ENCODE measurements at regions not wholly inside any gene's neighbourhood (a gene's known extent, or its start where the extent isn't known, plus 50 kb on each side); places are given as distances from the start of the nearest gene placed in this dataset.

DNA sequence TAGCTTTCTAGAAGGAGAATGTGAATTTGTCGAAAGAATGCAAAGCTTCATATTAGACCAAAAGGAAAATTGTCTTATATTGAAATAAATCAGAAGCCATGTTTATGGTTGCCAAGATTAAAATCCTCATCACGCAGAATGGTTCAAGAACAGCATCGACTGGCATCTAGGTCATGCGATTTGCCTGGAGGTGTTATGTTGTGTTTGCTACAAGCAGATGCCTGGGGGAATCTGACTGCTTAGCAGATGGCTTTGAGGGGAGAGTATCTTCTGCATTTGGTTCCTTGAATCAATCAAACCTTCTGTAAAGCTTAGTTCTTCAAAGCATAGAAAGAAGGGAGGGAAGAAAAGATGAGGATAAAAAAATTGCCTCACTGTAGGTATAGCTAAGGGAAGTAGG, 585.8 kb downstream of the QKI start:
- no peak overlapping the region for H3K4me2 ChIP-seq (ENCODE audit: low read length)
- H3K79me2 ChIP-seq (replicated peaks; ENCODE audit: insufficient read depth, low read length), result no peaks in the 10 kb centered on the region
- TF ChIP-seq REST (IDR thresholded peaks at IDR 0.05; ENCODE audit: borderline replicate concordance) (no peak), EZH2 (IDR thresholded peaks at IDR 0.05; ENCODE audit: borderline replicate concordance, insufficient read depth, low read length, poor library complexity, severe bottlenecking) (no peak), TAF1 (IDR thresholded peaks at IDR 0.05; ENCODE audit: low read depth) (no peak), RAD21 (conservative IDR thresholded peaks at IDR 0.05) (no peak)
- H3K9me3 ChIP-seq (ENCODE audit: low read length), result no peaks in the 10 kb centered on the region
- H3K9ac ChIP-seq (ENCODE audit: low read length), result no peak overlapping the region
- no peaks in the 10 kb centered on the region for H3K36me3 ChIP-seq (ENCODE audit: insufficient read depth, low read length)
- no peaks in the 10 kb centered on the region for H3F3A ChIP-seq (ENCODE audit: insufficient read depth, low read length, poor library complexity, severe bottlenecking)
- no peaks in the 10 kb centered on the region for H3K27me3 ChIP-seq (ENCODE audit: insufficient read depth, low read depth, low read length)
- no peaks in the 10 kb centered on the region for H4K20me1 ChIP-seq (ENCODE audit: insufficient read depth)
- no peak overlapping the region for H3K4me3 ChIP-seq (ENCODE audit: low read length)
- no peak overlapping the region for H2AFZ ChIP-seq (ENCODE audit: low read depth, low read length)
- H3K9me2 ChIP-seq (ENCODE audit: insufficient read depth, low read length), result no peaks in the 10 kb centered on the region
- no peak overlapping the region for H3K27ac ChIP-seq (ENCODE audit: low read length)

DNA sequence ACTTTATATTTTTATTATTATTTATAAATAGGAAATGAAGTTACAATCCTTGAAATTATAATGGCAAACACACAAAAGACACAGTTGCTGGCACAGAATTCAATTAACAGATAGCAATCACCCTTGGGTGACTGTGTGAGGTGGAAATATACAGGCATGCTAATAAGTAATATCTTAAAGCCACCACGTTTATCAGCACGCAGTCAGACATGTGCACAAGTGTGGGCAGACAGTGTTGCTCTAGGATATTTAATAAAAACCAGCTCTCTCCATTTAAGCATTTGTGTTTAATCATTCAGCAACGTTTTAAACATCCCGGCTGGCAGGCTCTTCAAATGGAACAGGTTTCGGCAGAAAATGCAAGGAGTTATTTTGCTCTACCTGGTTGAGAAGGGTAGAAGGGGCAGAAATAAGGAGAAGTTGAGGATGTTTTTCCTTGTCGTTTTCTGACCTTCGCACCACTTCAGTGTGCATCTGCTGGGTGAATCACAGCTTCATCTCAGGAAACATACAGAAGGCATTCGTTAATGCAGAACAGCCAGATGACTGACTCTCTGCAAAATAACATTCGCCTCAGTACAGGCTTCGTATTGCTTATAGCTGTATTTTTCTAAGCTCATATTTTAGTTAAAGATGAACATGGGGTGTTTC, 585.1 kb downstream of the QKI start:
- Histone ChIP-seq H3K36me3 (ENCODE audit: insufficient read depth, low read length) (no peaks in the 10 kb centered on the region), H3K27ac (ENCODE audit: low read length) (no peak overlapping the region), H3K4me3 (ENCODE audit: low read length) (no peak overlapping the region), H3F3A (ENCODE audit: insufficient read depth, low read length, poor library complexity, severe bottlenecking) (no peaks in the 10 kb centered on the region), H4K20me1 (ENCODE audit: insufficient read depth) (no peaks in the 10 kb centered on the region), H3K9me2 (ENCODE audit: insufficient read depth, low read length) (no peaks in the 10 kb centered on the region), H3K9ac (ENCODE audit: low read length) (no peak overlapping the region), H3K4me2 (ENCODE audit: low read length) (no peak overlapping the region), H3K9me3 (ENCODE audit: low read length) (no peaks in the 10 kb centered on the region), H3K27me3 (ENCODE audit: insufficient read depth, low read depth, low read length) (no peaks in the 10 kb centered on the region), H3K79me2 (replicated peaks; ENCODE audit: insufficient read depth, low read length) (no peaks in the 10 kb centered on the region), H2AFZ (ENCODE audit: low read depth, low read length) (no peak overlapping the region)
- no peak for TF ChIP-seq TAF1 (IDR thresholded peaks at IDR 0.05; ENCODE audit: low read depth)
- TF ChIP-seq SMC3 (conservative IDR thresholded peaks at IDR 0.05; ENCODE audit: poor library complexity), result no peak
- TF ChIP-seq EP300 (conservative IDR thresholded peaks at IDR 0.05; ENCODE audit: poor library complexity, severe bottlenecking), result no peak
- no peak for TF ChIP-seq RAD21 (conservative IDR thresholded peaks at IDR 0.05)
- TF ChIP-seq POLR2AphosphoS5 (IDR thresholded peaks at IDR 0.05), result no peak
- TF ChIP-seq, protein P1, sequence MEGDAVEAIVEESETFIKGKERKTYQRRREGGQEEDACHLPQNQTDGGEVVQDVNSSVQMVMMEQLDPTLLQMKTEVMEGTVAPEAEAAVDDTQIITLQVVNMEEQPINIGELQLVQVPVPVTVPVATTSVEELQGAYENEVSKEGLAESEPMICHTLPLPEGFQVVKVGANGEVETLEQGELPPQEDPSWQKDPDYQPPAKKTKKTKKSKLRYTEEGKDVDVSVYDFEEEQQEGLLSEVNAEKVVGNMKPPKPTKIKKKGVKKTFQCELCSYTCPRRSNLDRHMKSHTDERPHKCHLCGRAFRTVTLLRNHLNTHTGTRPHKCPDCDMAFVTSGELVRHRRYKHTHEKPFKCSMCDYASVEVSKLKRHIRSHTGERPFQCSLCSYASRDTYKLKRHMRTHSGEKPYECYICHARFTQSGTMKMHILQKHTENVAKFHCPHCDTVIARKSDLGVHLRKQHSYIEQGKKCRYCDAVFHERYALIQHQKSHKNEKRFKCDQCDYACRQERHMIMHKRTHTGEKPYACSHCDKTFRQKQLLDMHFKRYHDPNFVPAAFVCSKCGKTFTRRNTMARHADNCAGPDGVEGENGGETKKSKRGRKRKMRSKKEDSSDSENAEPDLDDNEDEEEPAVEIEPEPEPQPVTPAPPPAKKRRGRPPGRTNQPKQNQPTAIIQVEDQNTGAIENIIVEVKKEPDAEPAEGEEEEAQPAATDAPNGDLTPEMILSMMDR (IDR thresholded peaks at IDR 0.05; ENCODE audit: poor library complexity, severe bottlenecking), result no peak
- no peak for TF ChIP-seq EZH2 (IDR thresholded peaks at IDR 0.05; ENCODE audit: borderline replicate concordance, insufficient read depth, low read length, poor library complexity, severe bottlenecking)
- no peak for TF ChIP-seq MXI1 (conservative IDR thresholded peaks at IDR 0.05; ENCODE audit: poor library complexity, severe bottlenecking)
- no peak for TF ChIP-seq REST (IDR thresholded peaks at IDR 0.05; ENCODE audit: borderline replicate concordance)

Measured in neural cell (in vitro differentiated cells).